Endothelial cell of umbilical vein (primary cell): ENCODE measurements at regions not wholly inside any gene's neighbourhood (a gene's known extent, or its start where the extent isn't known, plus 50 kb on each side); places are given as distances from the start of the nearest gene placed in this dataset.

Experiments used
- BruUV-seq: library from RNA; stranded (reverse); fragments of 400-500 nt; replicated peaks from 2 replicates; lab custom pipeline; 2021; lab: Mats Ljungman, UMichigan
- CTCF ChIA-PET: fragments of 300-600, 350-600 bp; sonication (Branson Sonifier 250); formaldehyde crosslinking; loops from one replicate; lab custom pipeline; 2021; ENCODE audit warnings: antibody characterized with exemption, inconsistent platforms; lab: Charles Lee
- POLR2A ChIA-PET: fragments of 300-600, 350-600 bp; sonication (Branson Sonifier 250); formaldehyde crosslinking; loops from one replicate; lab custom pipeline; 2021; ENCODE audit warnings: antibody characterized with exemption, inconsistent platforms; lab: Charles Lee
- DNase-seq: peaks from one replicate; pipeline ENCODE4 v3.0.0-alpha.2; 2011; ENCODE audit warnings: low read depth, low spot score
- FAIRE-seq: peaks from 2 replicates; lab custom pipeline; 2011; peaks lifted over from hg19 to GRCh38; lab: Jason Lieb, UNC
- H2AFZ ChIP-seq: 2 replicates; pipeline ENCODE4 v1.6.0; 2012; ENCODE audit warnings: low read depth, low read length, control low read depth, inconsistent platforms
- H3K27ac ChIP-seq: 2 replicates; pipeline ENCODE4 v1.5.1; 2011; ENCODE audit warnings: low read depth, mild to moderate bottlenecking, control low read depth, low read length, moderate library complexity; ENCODE audit not compliant: insufficient read depth
- H3K27me3 ChIP-seq, 2 experiments: 2 replicates each; pipeline versions ENCODE4 v1.6.0 to v1.6.1; 2011; ENCODE audit warnings: low read length in 2 of 2, mixed read lengths in 1 of 2; ENCODE audit not compliant: control insufficient read depth in 2 of 2, insufficient read depth in 2 of 2
- H3K36me3 ChIP-seq, 2 experiments: 2 replicates in 1 of 2; 3 replicates in 1 of 2; pipeline ENCODE4 v1.5.1; 2011; ENCODE audit warnings: low read length in 2 of 2, mild to moderate bottlenecking in 1 of 2, moderate library complexity in 1 of 2; ENCODE audit not compliant: control insufficient read depth in 2 of 2, insufficient read depth in 2 of 2; ENCODE audit errors: extremely low read depth in 1 of 2
- H3K4me1 ChIP-seq: 3 replicates; pipeline ENCODE4 v1.5.1; 2011; ENCODE audit warnings: mild to moderate bottlenecking, low read length; ENCODE audit not compliant: control insufficient read depth, insufficient read depth; ENCODE audit errors: extremely low read depth
- H3K4me2 ChIP-seq: 2 replicates; pipeline ENCODE4 v1.6.1; 2011; ENCODE audit warnings: low read length, control low read depth, mixed read lengths; ENCODE audit not compliant: insufficient read depth
- H3K4me3 ChIP-seq, 3 experiments: fragments of 200-600 bp in 1 of 3; sonication (generic), shearing (Covaris generic) in 1 of 3; replicated peaks in 1 of 3; 2 replicates each; pipeline ENCODE4 v1.5.1; 2011 to 2016; ENCODE audit warnings: control low read depth in 3 of 3, low read length in 3 of 3, mild to moderate bottlenecking in 2 of 3, inconsistent platforms in 1 of 3, low read depth in 1 of 3, moderate library complexity in 1 of 3; ENCODE audit not compliant: insufficient read depth in 1 of 3
- H3K79me2 ChIP-seq: 2 replicates; pipeline ENCODE4 v1.6.0; 2012; ENCODE audit warnings: low read length, inconsistent platforms; ENCODE audit not compliant: control insufficient read depth, insufficient read depth
- H3K9ac ChIP-seq: replicated peaks from 2 replicates; pipeline ENCODE3; 2011; ENCODE audit warnings: low read length, control low read depth; ENCODE audit not compliant: insufficient read depth; ENCODE audit errors: extremely low read depth
- H3K9me1 ChIP-seq: replicated peaks from 3 replicates; pipeline ENCODE4 v1.6.0; 2011; ENCODE audit warnings: mild to moderate bottlenecking, low read length; ENCODE audit not compliant: control insufficient read depth, insufficient read depth; ENCODE audit errors: extremely low read depth
- H3K9me3 ChIP-seq: replicated peaks from 2 replicates; pipeline ENCODE4 v1.5.1; 2012; ENCODE audit warnings: low read length, inconsistent platforms; ENCODE audit not compliant: control insufficient read depth, insufficient read depth
- H4K20me1 ChIP-seq: replicated peaks from 2 replicates; pipeline ENCODE3; 2011; ENCODE audit warnings: mild to moderate bottlenecking, low read length; ENCODE audit not compliant: control insufficient read depth, insufficient read depth; ENCODE audit errors: extremely low read depth
- CTCF ChIP-seq, 2 donors: IDR thresholded peaks; 1 replicate in 1 of 2; 2 replicates in 1 of 2; pipeline ENCODE4 v1.5.1; 2011; ENCODE audit warnings: low read length in 2 of 2, mild to moderate bottlenecking in 2 of 2, moderate library complexity in 2 of 2, control low read depth in 1 of 2, inconsistent platforms in 1 of 2, low read depth in 1 of 2; ENCODE audit not compliant: insufficient read depth in 1 of 2; ENCODE audit errors: extremely low read depth in 1 of 2
- EZH2 ChIP-seq: IDR thresholded peaks from 2 replicates; pipeline ENCODE4 v1.6.1; 2012; ENCODE audit warnings: borderline replicate concordance, low read depth, mild to moderate bottlenecking, moderate library complexity, low read length, inconsistent platforms; ENCODE audit not compliant: severe bottlenecking
- FOS ChIP-seq: IDR thresholded peaks from 2 replicates; pipeline ENCODE4 v1.6.1; 2011; ENCODE audit warnings: mild to moderate bottlenecking, low read length, moderate library complexity, borderline replicate concordance; ENCODE audit not compliant: insufficient read depth
- GATA2 ChIP-seq: IDR thresholded peaks from 2 replicates; pipeline ENCODE4 v1.7.0; 2011; ENCODE audit warnings: low read depth, mild to moderate bottlenecking, moderate library complexity, mixed read lengths, low read length; ENCODE audit not compliant: insufficient read length, insufficient read depth
- JUN ChIP-seq: IDR thresholded peaks from 2 replicates; pipeline ENCODE4 v1.6.1; 2011; ENCODE audit warnings: borderline replicate concordance, low read depth; ENCODE audit not compliant: insufficient read length, insufficient read depth
- MYC ChIP-seq: IDR thresholded peaks from one replicate; pipeline ENCODE4 v1.6.1; 2011; ENCODE audit warnings: mild to moderate bottlenecking, low read depth, low read length
- POLR2A ChIP-seq: IDR thresholded peaks from 2 replicates; pipeline ENCODE4 v1.6.1; 2012; ENCODE audit warnings: low read depth, mild to moderate bottlenecking, control low read depth, low read length
- POLR2AphosphoS5 ChIP-seq: IDR thresholded peaks from 2 replicates; pipeline ENCODE4 v1.6.1; 2012; ENCODE audit warnings: low read depth, mild to moderate bottlenecking, control low read depth, low read length, moderate library complexity; ENCODE audit not compliant: insufficient read depth
- dilution Hi-C: fragments of 300-500 bp; cut with MboI; formaldehyde crosslinking; loops from one replicate; pipeline ENCODE4 v1.15.0; 2019; ENCODE audit warnings: low sequenced_read_pairs; ENCODE audit not compliant: extremely low pct_ligation_motif_present
- intact Hi-C: fragments of 100-400 bp; cut with micrococcal nuclease; formaldehyde crosslinking; loops from one replicate; pipeline ENCODE4 v1.10.0; 2022
- TF ChIP-seq, protein P1 (sequence below): IDR thresholded peaks from 2 replicates; pipeline ENCODE4 v1.6.1; 2011; ENCODE audit not compliant: insufficient read depth, insufficient read length

DNA sequence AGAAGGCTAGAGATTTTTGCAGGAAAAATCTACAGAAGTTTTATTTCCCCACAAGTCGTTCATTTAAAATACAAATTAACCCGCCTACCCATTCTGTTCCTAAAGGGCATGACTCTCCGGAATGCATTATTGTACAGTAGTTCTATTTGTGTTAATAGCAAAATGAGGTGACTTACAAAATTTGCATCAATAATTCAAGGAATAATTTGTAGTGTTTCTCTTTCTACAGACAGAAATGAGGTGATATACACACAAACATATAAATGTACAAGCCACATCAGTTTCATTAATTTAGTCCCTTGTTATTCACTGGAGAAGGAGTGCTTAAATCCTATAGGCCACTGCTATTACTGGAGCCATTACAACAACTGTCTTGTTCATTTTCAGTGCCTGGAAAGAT is 501.3 kb upstream of the DIAPH2 start:
- Histone ChIP-seq H3K4me1 (no peaks in the 10 kb centered on the region), H3K9me3 (no peaks in the 10 kb centered on the region), H3K9ac (no peak overlapping the region), H2AFZ (no peak overlapping the region), H4K20me1 (no peaks in the 10 kb centered on the region), H3K9me1 (no peaks in the 10 kb centered on the region), H3K4me2 (no peak overlapping the region), H3K4me3 (no peak overlapping the region), H3K36me3 (no peaks in the 10 kb centered on the region), H3K27me3 (no peaks in the 10 kb centered on the region), H3K27ac (no peak overlapping the region), H3K79me2 (no peaks in the 10 kb centered on the region)
- FAIRE-seq (no peak), DNase-seq (no peak)
- dilution Hi-C loops: no loop called here
- POLR2A ChIA-PET: no interaction called here
- BruUV-seq: no TSS peak
- intact Hi-C loops: loop anchor here (5.0 kb wide), 1 partner anchor 216 kb away; no protein-coding TSS in a partner anchor
- TF ChIP-seq MYC (no peak), EZH2 (no peak), POLR2AphosphoS5 (no peak), GATA2 (no peak), CTCF (IDR thresholded peaks at IDR 0.05; ENCODE audit: extremely low read depth in 1 of 2, insufficient read depth in 1 of 2, low read depth in 1 of 2, low read length in 2 of 2) (no peak), POLR2A (no peak), JUN (no peak), FOS (no peak)
- TF ChIP-seq, protein P1, sequence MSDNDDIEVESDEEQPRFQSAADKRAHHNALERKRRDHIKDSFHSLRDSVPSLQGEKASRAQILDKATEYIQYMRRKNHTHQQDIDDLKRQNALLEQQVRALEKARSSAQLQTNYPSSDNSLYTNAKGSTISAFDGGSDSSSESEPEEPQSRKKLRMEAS: no peak
- CTCF ChIA-PET: interaction anchor here (0.8 to 4.5 kb wide), 5 partner anchors 12 to 587 kb away, joined by 3 to 71 read pairs (median 4); no protein-coding TSS in a partner anchor
